GM23338 (cell line): ENCODE measurements at regions not wholly inside any gene's neighbourhood (a gene's known extent, or its start where the extent isn't known, plus 50 kb on each side); places are given as distances from the start of the nearest gene placed in this dataset.

Experiments used
- ATAC-seq: fragments of 200-7000 bp; cut with Tn5 transposase; 3 replicates; pipeline ENCODE4 v1.9.1; 2020
- DNase-seq: peaks from one replicate; pipeline ENCODE4 v3.0.0-alpha.2; 2015; ENCODE audit warnings: low spot score
- H2AFZ ChIP-seq: fragments of 200-600 bp; sonication (generic); 2 replicates; pipeline ENCODE4 v1.8.0; 2016; ENCODE audit warnings: antibody characterized with exemption, mild to moderate bottlenecking, moderate library complexity
- H3F3A ChIP-seq: fragments of 200-600 bp; sonication (generic); replicated peaks from 2 replicates; pipeline ENCODE4 v1.8.0; 2017; ENCODE audit warnings: antibody characterized with exemption, mixed run types, low read depth
- H3K27ac ChIP-seq: fragments of 200-600 bp; sonication (generic); 2 replicates; pipeline ENCODE4 v1.6.1; 2016; ENCODE audit warnings: low read depth
- H3K27me3 ChIP-seq: fragments of 200-600 bp; sonication (generic); 2 replicates; pipeline ENCODE4 v1.8.0; 2016; ENCODE audit warnings: mild to moderate bottlenecking, mixed run types, moderate library complexity; ENCODE audit not compliant: insufficient read depth
- H3K36me3 ChIP-seq: fragments of 200-600 bp; sonication (generic); 2 replicates; pipeline ENCODE4 v1.8.0; 2016; ENCODE audit warnings: mild to moderate bottlenecking; ENCODE audit not compliant: insufficient read depth
- H3K4me1 ChIP-seq: fragments of 200-600 bp; sonication (generic); 2 replicates; pipeline ENCODE4 v1.8.0; 2016; ENCODE audit warnings: mild to moderate bottlenecking, moderate library complexity; ENCODE audit not compliant: insufficient read depth
- H3K4me2 ChIP-seq: fragments of 200-600 bp; sonication (generic); 2 replicates; pipeline ENCODE4 v1.7.1; 2017; ENCODE audit warnings: mixed run types
- H3K4me3 ChIP-seq: fragments of 200-600 bp; sonication (generic); 2 replicates; pipeline ENCODE4 v1.6.1; 2016; ENCODE audit warnings: mixed run types
- H3K79me2 ChIP-seq: fragments of 200-600 bp; sonication (generic); replicated peaks from 2 replicates; pipeline ENCODE4 v1.8.0; 2017; ENCODE audit warnings: mild to moderate bottlenecking; ENCODE audit not compliant: insufficient read depth
- H3K9me2 ChIP-seq: fragments of 200-600 bp; sonication (generic); 2 replicates; pipeline ENCODE4 v1.8.0; 2017; ENCODE audit not compliant: insufficient read depth
- H4K20me1 ChIP-seq: fragments of 200-600 bp; sonication (generic); replicated peaks from 2 replicates; pipeline ENCODE4 v1.8.0; 2017; ENCODE audit warnings: mild to moderate bottlenecking; ENCODE audit not compliant: insufficient read depth
- H3K27ac Mint-ChIP-seq: 2 replicates; pipeline ENCODE4 v1.8.0; 2020; ENCODE audit warnings: inconsistent platforms, mild to moderate bottlenecking, moderate library complexity, mixed read lengths
- H3K27me3 Mint-ChIP-seq: 3 replicates; pipeline ENCODE4 v1.8.0; 2022; ENCODE audit warnings: low read depth, mild to moderate bottlenecking, moderate library complexity, mixed read lengths, inconsistent platforms; ENCODE audit not compliant: insufficient read depth, poor library complexity
- H3K36me3 Mint-ChIP-seq: 3 replicates; pipeline ENCODE4 v1.8.0; 2021; ENCODE audit warnings: low read depth, mild to moderate bottlenecking, inconsistent platforms, moderate library complexity, mixed read lengths
- H3K4me1 Mint-ChIP-seq: 3 replicates; pipeline ENCODE4 v1.8.0; 2020; ENCODE audit warnings: mild to moderate bottlenecking, inconsistent platforms, mixed read lengths
- H3K4me3 Mint-ChIP-seq: 3 replicates; pipeline ENCODE4 v1.8.0; 2021; ENCODE audit warnings: moderate library complexity, mild to moderate bottlenecking, inconsistent platforms, mixed read lengths
- H3K9me3 Mint-ChIP-seq: 3 replicates; pipeline ENCODE4 v1.8.0; 2020; ENCODE audit warnings: moderate library complexity, mild to moderate bottlenecking, inconsistent platforms, mixed read lengths
- ZNF114 ChIP-seq: fragments of 250-450 bp; sonication (Bioruptor Pico); IDR thresholded peaks from 2 replicates; pipeline ENCODE4 v1.5.0; 2020; ENCODE audit warnings: mild to moderate bottlenecking, moderate library complexity
- TF ChIP-seq, protein P1 (sequence below): fragments of 250-450 bp; sonication (Bioruptor Pico); IDR thresholded peaks from 2 replicates; pipeline ENCODE4 v1.5.0; 2020; ENCODE audit warnings: mild to moderate bottlenecking, moderate library complexity
- TF ChIP-seq, protein P2 (sequence below): IDR thresholded peaks from one replicate; pipeline ENCODE4 v1.6.1; 2018; ENCODE audit warnings: antibody characterized with exemption; ENCODE audit not compliant: unreplicated experiment

DNA sequence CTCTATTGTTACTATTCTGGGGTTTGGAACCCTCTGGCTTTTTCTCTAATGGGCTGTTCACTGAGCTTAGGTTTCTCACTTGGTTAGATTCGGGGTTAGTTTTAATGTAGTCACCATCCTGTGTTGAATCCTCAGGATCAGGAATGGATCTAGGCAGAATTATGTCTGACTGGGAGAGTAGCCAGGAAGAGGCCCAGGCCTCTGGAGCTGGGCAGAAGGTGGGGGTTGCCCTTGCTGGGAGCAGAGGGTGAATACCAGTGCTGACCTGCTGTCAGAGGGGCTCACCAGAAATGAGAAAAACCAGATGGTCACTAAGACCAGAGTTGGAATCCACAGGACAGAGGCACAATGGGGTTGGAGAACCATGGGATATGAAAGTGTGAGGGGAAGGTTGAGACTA is 126.6 kb upstream of the SLC4A4 start:
- Mint-ChIP-seq H3K4me1 (no peaks in the 10 kb centered on the region), H3K27ac (no peak overlapping the region)
- no peak for ATAC-seq

More for the DNA sequence above, 126.6 kb upstream of the SLC4A4 start:
- Mint-ChIP-seq H3K36me3 (no peaks in the 10 kb centered on the region), H3K27me3 (peaks cover 2% of the 10 kb centered on the region), H3K9me3 (no peaks in the 10 kb centered on the region), H3K4me3 (no peak overlapping the region)
- Histone ChIP-seq H3K27ac (no peak overlapping the region), H3K36me3 (no peaks in the 10 kb centered on the region), H3K79me2 (no peaks in the 10 kb centered on the region), H4K20me1 (no peaks in the 10 kb centered on the region), H2AFZ (no peak overlapping the region), H3F3A (no peaks in the 10 kb centered on the region), H3K4me3 (no peak overlapping the region), H3K4me1 (no peaks in the 10 kb centered on the region), H3K27me3 (no peaks in the 10 kb centered on the region), H3K4me2 (no peak overlapping the region), H3K9me2 (no peaks in the 10 kb centered on the region)
- DNase-seq = no peak
- TF ChIP-seq, protein P1, sequence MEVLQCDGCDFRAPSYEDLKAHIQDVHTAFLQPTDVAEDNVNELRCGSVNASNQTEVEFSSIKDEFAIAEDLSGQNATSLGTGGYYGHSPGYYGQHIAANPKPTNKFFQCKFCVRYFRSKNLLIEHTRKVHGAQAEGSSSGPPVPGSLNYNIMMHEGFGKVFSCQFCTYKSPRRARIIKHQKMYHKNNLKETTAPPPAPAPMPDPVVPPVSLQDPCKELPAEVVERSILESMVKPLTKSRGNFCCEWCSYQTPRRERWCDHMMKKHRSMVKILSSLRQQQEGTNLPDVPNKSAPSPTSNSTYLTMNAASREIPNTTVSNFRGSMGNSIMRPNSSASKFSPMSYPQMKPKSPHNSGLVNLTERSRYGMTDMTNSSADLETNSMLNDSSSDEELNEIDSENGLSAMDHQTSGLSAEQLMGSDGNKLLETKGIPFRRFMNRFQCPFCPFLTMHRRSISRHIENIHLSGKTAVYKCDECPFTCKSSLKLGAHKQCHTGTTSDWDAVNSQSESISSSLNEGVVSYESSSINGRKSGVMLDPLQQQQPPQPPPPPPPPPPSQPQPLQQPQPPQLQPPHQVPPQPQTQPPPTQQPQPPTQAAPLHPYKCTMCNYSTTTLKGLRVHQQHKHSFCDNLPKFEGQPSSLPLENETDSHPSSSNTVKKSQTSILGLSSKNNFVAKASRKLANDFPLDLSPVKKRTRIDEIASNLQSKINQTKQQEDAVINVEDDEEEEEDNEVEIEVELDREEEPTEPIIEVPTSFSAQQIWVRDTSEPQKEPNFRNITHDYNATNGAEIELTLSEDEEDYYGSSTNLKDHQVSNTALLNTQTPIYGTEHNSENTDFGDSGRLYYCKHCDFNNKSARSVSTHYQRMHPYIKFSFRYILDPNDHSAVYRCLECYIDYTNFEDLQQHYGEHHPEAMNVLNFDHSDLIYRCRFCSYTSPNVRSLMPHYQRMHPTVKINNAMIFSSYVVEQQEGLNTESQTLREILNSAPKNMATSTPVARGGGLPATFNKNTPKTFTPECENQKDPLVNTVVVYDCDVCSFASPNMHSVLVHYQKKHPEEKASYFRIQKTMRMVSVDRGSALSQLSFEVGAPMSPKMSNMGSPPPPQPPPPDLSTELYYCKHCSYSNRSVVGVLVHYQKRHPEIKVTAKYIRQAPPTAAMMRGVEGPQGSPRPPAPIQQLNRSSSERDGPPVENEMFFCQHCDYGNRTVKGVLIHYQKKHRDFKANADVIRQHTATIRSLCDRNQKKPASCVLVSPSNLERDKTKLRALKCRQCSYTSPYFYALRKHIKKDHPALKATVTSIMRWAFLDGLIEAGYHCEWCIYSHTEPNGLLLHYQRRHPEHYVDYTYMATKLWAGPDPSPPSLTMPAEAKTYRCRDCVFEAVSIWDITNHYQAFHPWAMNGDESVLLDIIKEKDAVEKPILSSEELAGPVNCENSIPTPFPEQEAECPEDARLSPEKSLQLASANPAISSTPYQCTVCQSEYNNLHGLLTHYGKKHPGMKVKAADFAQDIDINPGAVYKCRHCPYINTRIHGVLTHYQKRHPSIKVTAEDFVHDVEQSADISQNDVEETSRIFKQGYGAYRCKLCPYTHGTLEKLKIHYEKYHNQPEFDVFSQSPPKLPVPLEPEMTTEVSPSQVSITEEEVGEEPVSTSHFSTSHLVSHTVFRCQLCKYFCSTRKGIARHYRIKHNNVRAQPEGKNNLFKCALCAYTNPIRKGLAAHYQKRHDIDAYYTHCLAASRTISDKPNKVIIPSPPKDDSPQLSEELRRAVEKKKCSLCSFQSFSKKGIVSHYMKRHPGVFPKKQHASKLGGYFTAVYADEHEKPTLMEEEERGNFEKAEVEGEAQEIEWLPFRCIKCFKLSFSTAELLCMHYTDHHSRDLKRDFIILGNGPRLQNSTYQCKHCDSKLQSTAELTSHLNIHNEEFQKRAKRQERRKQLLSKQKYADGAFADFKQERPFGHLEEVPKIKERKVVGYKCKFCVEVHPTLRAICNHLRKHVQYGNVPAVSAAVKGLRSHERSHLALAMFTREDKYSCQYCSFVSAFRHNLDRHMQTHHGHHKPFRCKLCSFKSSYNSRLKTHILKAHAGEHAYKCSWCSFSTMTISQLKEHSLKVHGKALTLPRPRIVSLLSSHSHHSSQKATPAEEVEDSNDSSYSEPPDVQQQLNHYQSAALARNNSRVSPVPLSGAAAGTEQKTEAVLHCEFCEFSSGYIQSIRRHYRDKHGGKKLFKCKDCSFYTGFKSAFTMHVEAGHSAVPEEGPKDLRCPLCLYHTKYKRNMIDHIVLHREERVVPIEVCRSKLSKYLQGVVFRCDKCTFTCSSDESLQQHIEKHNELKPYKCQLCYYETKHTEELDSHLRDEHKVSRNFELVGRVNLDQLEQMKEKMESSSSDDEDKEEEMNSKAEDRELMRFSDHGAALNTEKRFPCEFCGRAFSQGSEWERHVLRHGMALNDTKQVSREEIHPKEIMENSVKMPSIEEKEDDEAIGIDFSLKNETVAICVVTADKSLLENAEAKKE = no peak
- TF ChIP-seq, protein P2, sequence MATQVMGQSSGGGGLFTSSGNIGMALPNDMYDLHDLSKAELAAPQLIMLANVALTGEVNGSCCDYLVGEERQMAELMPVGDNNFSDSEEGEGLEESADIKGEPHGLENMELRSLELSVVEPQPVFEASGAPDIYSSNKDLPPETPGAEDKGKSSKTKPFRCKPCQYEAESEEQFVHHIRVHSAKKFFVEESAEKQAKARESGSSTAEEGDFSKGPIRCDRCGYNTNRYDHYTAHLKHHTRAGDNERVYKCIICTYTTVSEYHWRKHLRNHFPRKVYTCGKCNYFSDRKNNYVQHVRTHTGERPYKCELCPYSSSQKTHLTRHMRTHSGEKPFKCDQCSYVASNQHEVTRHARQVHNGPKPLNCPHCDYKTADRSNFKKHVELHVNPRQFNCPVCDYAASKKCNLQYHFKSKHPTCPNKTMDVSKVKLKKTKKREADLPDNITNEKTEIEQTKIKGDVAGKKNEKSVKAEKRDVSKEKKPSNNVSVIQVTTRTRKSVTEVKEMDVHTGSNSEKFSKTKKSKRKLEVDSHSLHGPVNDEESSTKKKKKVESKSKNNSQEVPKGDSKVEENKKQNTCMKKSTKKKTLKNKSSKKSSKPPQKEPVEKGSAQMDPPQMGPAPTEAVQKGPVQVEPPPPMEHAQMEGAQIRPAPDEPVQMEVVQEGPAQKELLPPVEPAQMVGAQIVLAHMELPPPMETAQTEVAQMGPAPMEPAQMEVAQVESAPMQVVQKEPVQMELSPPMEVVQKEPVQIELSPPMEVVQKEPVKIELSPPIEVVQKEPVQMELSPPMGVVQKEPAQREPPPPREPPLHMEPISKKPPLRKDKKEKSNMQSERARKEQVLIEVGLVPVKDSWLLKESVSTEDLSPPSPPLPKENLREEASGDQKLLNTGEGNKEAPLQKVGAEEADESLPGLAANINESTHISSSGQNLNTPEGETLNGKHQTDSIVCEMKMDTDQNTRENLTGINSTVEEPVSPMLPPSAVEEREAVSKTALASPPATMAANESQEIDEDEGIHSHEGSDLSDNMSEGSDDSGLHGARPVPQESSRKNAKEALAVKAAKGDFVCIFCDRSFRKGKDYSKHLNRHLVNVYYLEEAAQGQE = no peak
- TF ChIP-seq ZNF114 (CRISPR knock-in tag) = no peak
